Endothelial cell of umbilical vein (primary cell): ENCODE measurements at regions not wholly inside any gene's neighbourhood (a gene's known extent, or its start where the extent isn't known, plus 50 kb on each side); places are given as distances from the start of the nearest gene placed in this dataset.
A peak's percentile ranks its signal among the peaks of the same experiment; 100 is the strongest.

Experiments
- BruUV-seq: library from RNA; stranded (reverse); fragments of 400-500 nt; replicated peaks from 2 replicates; lab custom pipeline; 2021; lab: Mats Ljungman, UMichigan
- CTCF ChIA-PET: fragments of 300-600, 350-600 bp; sonication (Branson Sonifier 250); formaldehyde crosslinking; loops from one replicate; lab custom pipeline; 2021; ENCODE audit warnings: antibody characterized with exemption, inconsistent platforms; lab: Charles Lee
- POLR2A ChIA-PET: fragments of 300-600, 350-600 bp; sonication (Branson Sonifier 250); formaldehyde crosslinking; loops from one replicate; lab custom pipeline; 2021; ENCODE audit warnings: antibody characterized with exemption, inconsistent platforms; lab: Charles Lee
- DNase-seq: peaks from one replicate; pipeline ENCODE4 v3.0.0-alpha.2; 2011; ENCODE audit warnings: low read depth, low spot score
- FAIRE-seq: peaks from 2 replicates; lab custom pipeline; 2011; peaks lifted over from hg19 to GRCh38; lab: Jason Lieb, UNC
- H2AFZ ChIP-seq: 2 replicates; pipeline ENCODE4 v1.6.0; 2012; ENCODE audit warnings: low read depth, low read length, control low read depth, inconsistent platforms
- H3K27ac ChIP-seq: 2 replicates; pipeline ENCODE4 v1.5.1; 2011; ENCODE audit warnings: low read depth, mild to moderate bottlenecking, control low read depth, low read length, moderate library complexity; ENCODE audit not compliant: insufficient read depth
- H3K27me3 ChIP-seq, 2 experiments: 2 replicates each; pipeline versions ENCODE4 v1.6.0 to v1.6.1; 2011; ENCODE audit warnings: low read length in 2 of 2, mixed read lengths in 1 of 2; ENCODE audit not compliant: control insufficient read depth in 2 of 2, insufficient read depth in 2 of 2
- H3K36me3 ChIP-seq, 2 experiments: 2 replicates in 1 of 2; 3 replicates in 1 of 2; pipeline ENCODE4 v1.5.1; 2011; ENCODE audit warnings: low read length in 2 of 2, mild to moderate bottlenecking in 1 of 2, moderate library complexity in 1 of 2; ENCODE audit not compliant: control insufficient read depth in 2 of 2, insufficient read depth in 2 of 2; ENCODE audit errors: extremely low read depth in 1 of 2
- H3K4me1 ChIP-seq: 3 replicates; pipeline ENCODE4 v1.5.1; 2011; ENCODE audit warnings: mild to moderate bottlenecking, low read length; ENCODE audit not compliant: control insufficient read depth, insufficient read depth; ENCODE audit errors: extremely low read depth
- H3K4me2 ChIP-seq: 2 replicates; pipeline ENCODE4 v1.6.1; 2011; ENCODE audit warnings: low read length, control low read depth, mixed read lengths; ENCODE audit not compliant: insufficient read depth
- H3K4me3 ChIP-seq, 3 experiments: fragments of 200-600 bp in 1 of 3; sonication (generic), shearing (Covaris generic) in 1 of 3; replicated peaks in 1 of 3; 2 replicates each; pipeline ENCODE4 v1.5.1; 2011 to 2016; ENCODE audit warnings: control low read depth in 3 of 3, low read length in 3 of 3, mild to moderate bottlenecking in 2 of 3, inconsistent platforms in 1 of 3, low read depth in 1 of 3, moderate library complexity in 1 of 3; ENCODE audit not compliant: insufficient read depth in 1 of 3
- H3K79me2 ChIP-seq: 2 replicates; pipeline ENCODE4 v1.6.0; 2012; ENCODE audit warnings: low read length, inconsistent platforms; ENCODE audit not compliant: control insufficient read depth, insufficient read depth
- H3K9ac ChIP-seq: replicated peaks from 2 replicates; pipeline ENCODE3; 2011; ENCODE audit warnings: low read length, control low read depth; ENCODE audit not compliant: insufficient read depth; ENCODE audit errors: extremely low read depth
- H3K9me1 ChIP-seq: replicated peaks from 3 replicates; pipeline ENCODE4 v1.6.0; 2011; ENCODE audit warnings: mild to moderate bottlenecking, low read length; ENCODE audit not compliant: control insufficient read depth, insufficient read depth; ENCODE audit errors: extremely low read depth
- H3K9me3 ChIP-seq: replicated peaks from 2 replicates; pipeline ENCODE4 v1.5.1; 2012; ENCODE audit warnings: low read length, inconsistent platforms; ENCODE audit not compliant: control insufficient read depth, insufficient read depth
- H4K20me1 ChIP-seq: replicated peaks from 2 replicates; pipeline ENCODE3; 2011; ENCODE audit warnings: mild to moderate bottlenecking, low read length; ENCODE audit not compliant: control insufficient read depth, insufficient read depth; ENCODE audit errors: extremely low read depth
- CTCF ChIP-seq, 2 donors: IDR thresholded peaks; 1 replicate in 1 of 2; 2 replicates in 1 of 2; pipeline ENCODE4 v1.5.1; 2011; ENCODE audit warnings: low read length in 2 of 2, mild to moderate bottlenecking in 2 of 2, moderate library complexity in 2 of 2, control low read depth in 1 of 2, inconsistent platforms in 1 of 2, low read depth in 1 of 2; ENCODE audit not compliant: insufficient read depth in 1 of 2; ENCODE audit errors: extremely low read depth in 1 of 2
- EZH2 ChIP-seq: IDR thresholded peaks from 2 replicates; pipeline ENCODE4 v1.6.1; 2012; ENCODE audit warnings: borderline replicate concordance, low read depth, mild to moderate bottlenecking, moderate library complexity, low read length, inconsistent platforms; ENCODE audit not compliant: severe bottlenecking
- FOS ChIP-seq: IDR thresholded peaks from 2 replicates; pipeline ENCODE4 v1.6.1; 2011; ENCODE audit warnings: mild to moderate bottlenecking, low read length, moderate library complexity, borderline replicate concordance; ENCODE audit not compliant: insufficient read depth
- GATA2 ChIP-seq: IDR thresholded peaks from 2 replicates; pipeline ENCODE4 v1.7.0; 2011; ENCODE audit warnings: low read depth, mild to moderate bottlenecking, moderate library complexity, mixed read lengths, low read length; ENCODE audit not compliant: insufficient read length, insufficient read depth
- JUN ChIP-seq: IDR thresholded peaks from 2 replicates; pipeline ENCODE4 v1.6.1; 2011; ENCODE audit warnings: borderline replicate concordance, low read depth; ENCODE audit not compliant: insufficient read length, insufficient read depth
- MAX ChIP-seq: IDR thresholded peaks from 2 replicates; pipeline ENCODE4 v1.6.1; 2011; ENCODE audit not compliant: insufficient read depth, insufficient read length
- MYC ChIP-seq: IDR thresholded peaks from one replicate; pipeline ENCODE4 v1.6.1; 2011; ENCODE audit warnings: mild to moderate bottlenecking, low read depth, low read length
- POLR2A ChIP-seq: IDR thresholded peaks from 2 replicates; pipeline ENCODE4 v1.6.1; 2012; ENCODE audit warnings: low read depth, mild to moderate bottlenecking, control low read depth, low read length
- POLR2AphosphoS5 ChIP-seq: IDR thresholded peaks from 2 replicates; pipeline ENCODE4 v1.6.1; 2012; ENCODE audit warnings: low read depth, mild to moderate bottlenecking, control low read depth, low read length, moderate library complexity; ENCODE audit not compliant: insufficient read depth
- dilution Hi-C: fragments of 300-500 bp; cut with MboI; formaldehyde crosslinking; loops from one replicate; pipeline ENCODE4 v1.15.0; 2019; ENCODE audit warnings: low sequenced_read_pairs; ENCODE audit not compliant: extremely low pct_ligation_motif_present
- intact Hi-C: fragments of 100-400 bp; cut with micrococcal nuclease; formaldehyde crosslinking; loops from one replicate; pipeline ENCODE4 v1.10.0; 2022

GRCh38 chr4:124564121-124564520, 148.4 kb downstream of the ANKRD50 start:
- Histone ChIP-seq H3K9me1 (no peaks in the 10 kb centered on the region), H2AFZ (no peak overlapping the region), H3K9me3 (no peaks in the 10 kb centered on the region), H3K4me3 (no peak overlapping the region), H3K9ac (no peak overlapping the region), H3K4me1 (peaks cover 14% of the 10 kb centered on the region), H3K79me2 (no peaks in the 10 kb centered on the region), H3K27ac (no peak overlapping the region), H3K4me2 (peak overlapping the region; percentile 58), H4K20me1 (no peaks in the 10 kb centered on the region), H3K27me3 (no peaks in the 10 kb centered on the region), H3K36me3 (no peaks in the 10 kb centered on the region)
- POLR2A ChIA-PET = no interaction called here
- peak; percentile 73 for DNase-seq
- CTCF ChIA-PET = interaction anchor here (0.6 to 1.6 kb wide), 6 partner anchors 17 to 230 kb away, joined by 3 to 8 read pairs (median 4); no protein-coding TSS in a partner anchor
- FAIRE-seq = peak; percentile 40
- intact Hi-C loops = no loop called here
- no peak for TF ChIP-seq MYC
- no peak for TF ChIP-seq MAX
- peak; percentile 23 for TF ChIP-seq FOS
- BruUV-seq = no TSS peak
- dilution Hi-C loops = no loop called here

GRCh38 chr4:124565371-124565770, 147.2 kb downstream of the ANKRD50 start:
- Histone ChIP-seq H3K4me2 (no peak overlapping the region), H3K9ac (no peak overlapping the region), H3K36me3 (no peaks in the 10 kb centered on the region), H3K9me3 (no peaks in the 10 kb centered on the region), H3K27ac (no peak overlapping the region), H3K9me1 (no peaks in the 10 kb centered on the region), H2AFZ (no peak overlapping the region), H4K20me1 (no peaks in the 10 kb centered on the region), H3K79me2 (no peaks in the 10 kb centered on the region), H3K4me3 (no peak overlapping the region), H3K4me1 (peaks cover 14% of the 10 kb centered on the region), H3K27me3 (no peaks in the 10 kb centered on the region)
- FAIRE-seq (no peak), DNase-seq (peak; percentile 19)
- TF ChIP-seq CTCF (IDR thresholded peaks at IDR 0.05; ENCODE audit: extremely low read depth in 1 of 2, insufficient read depth in 1 of 2, low read depth in 1 of 2, low read length in 2 of 2) = no peak
- TF ChIP-seq EZH2 = no peak
- TF ChIP-seq FOS = no peak
- no peak for TF ChIP-seq GATA2
- no peak for TF ChIP-seq POLR2AphosphoS5
- TF ChIP-seq JUN = no peak
- no peak for TF ChIP-seq POLR2A
- no peak for TF ChIP-seq MYC
- no peak for TF ChIP-seq MAX
- dilution Hi-C loops = no loop called here
- BruUV-seq = no TSS peak
- POLR2A ChIA-PET = interaction anchor here (0.6 kb wide), 1 partner anchor 19 kb away, joined by 5 read pairs; no protein-coding TSS in a partner anchor
- CTCF ChIA-PET = no interaction called here
- intact Hi-C loops = no loop called here
